ENCODE measurements at regions not wholly inside any gene's neighbourhood (a gene's known extent, or its start where the extent isn't known, plus 50 kb on each side); places are given as distances from the start of the nearest gene placed in this dataset.
"Not testable (repeated sequence)": the region's sequence is repeated elsewhere in the genome, so short reads cannot be mapped to it uniquely, and the experiment has no call there.

DNA sequence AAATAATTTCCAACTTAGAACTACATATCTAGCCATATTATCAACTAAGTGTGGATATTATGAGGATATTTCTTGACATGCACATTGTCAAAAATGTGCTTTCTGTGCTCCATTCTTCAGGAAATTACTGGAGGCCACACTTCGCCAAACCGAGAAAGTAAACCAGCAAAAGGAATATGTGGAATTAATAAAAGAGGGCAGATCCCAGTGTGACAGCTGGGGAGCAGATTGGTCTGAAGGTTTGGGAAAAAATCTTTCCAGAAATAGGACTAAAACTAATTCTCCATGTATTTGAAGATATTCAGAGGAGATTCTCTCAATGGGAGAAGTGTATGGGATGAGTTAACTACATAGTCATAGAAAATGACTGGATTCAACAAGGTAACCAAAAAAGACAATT, 546.9 kb upstream of the API5 start:
- no peak overlapping the region for H3K4me3 ChIP-seq (ENCODE audit: low read depth, low read length)
- DNase-seq (ENCODE audit: low read depth): no peak

DNA sequence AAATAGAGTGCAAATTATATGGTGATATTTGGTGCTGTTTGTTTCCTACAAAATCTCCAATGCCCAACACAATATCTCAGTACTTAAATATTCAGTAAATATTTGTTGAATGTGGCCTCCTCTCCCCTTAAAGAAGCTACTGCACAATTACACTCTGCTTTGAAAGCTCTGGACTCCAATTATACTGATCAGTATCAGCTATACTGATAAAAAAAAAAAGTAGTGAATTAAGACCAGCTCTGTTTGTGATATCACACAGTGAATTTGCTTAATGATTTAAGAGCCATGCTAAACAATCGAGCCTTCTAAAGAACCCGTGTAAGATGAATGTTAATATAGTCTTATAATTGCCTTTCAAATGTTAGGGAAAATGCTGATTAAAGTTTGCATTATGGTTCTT, 543.2 kb upstream of the API5 start:
- H3K4me3 ChIP-seq (ENCODE audit: low read depth, low read length): no peak overlapping the region
- DNase-seq (ENCODE audit: low read depth): no peak

DNA sequence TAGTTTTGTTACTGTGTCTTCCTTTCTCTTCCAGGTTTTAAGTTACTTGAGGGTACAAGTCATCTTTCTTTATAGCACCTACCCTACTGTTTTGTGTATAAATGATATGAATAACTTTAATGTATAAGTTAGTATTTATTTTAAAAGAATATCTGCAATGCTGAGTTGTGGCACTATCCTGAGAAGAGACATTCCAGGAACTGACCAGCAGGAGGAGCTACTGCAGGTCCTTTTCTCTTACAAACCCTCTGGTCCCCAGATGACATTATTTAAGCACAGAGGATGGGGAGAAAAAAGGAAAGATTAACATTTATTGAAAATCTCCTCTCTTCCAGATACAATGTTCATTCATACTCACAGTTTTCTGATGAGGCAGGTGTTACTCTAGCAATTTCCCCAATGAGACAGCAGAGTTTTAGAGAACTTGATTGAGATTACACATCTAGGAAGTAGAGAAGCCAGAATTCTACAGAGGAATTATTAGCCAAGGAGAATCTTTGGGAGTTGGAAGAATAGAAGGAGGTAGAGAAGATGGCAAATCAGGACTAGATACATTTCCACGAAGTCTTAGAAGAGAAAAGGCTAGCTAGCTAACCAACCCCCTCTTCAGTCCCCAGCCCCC, 541.2 kb upstream of the API5 start:
- H3K4me3 ChIP-seq (ENCODE audit: low read depth, low read length): no peak overlapping the region
- no peak for DNase-seq (ENCODE audit: low read depth)

DNA sequence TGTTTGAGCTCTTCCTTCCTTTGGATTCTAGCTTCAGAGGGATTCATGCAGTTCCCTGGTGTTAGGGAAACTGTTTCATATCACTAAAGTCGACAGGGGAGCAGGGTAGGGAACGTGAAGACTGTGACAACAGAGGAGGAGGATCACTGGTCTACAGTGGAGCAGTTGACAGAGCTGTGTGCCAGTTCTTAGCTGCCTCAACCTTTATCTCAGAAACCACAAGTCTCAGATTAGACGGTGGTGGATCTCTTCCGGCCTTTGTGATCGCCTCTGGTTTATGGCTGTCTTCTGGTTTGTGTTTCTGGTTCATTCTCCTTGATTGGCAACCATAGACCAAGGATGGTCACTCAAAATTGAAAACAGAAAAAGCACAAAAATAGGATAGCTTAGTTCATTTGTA, 538.9 kb upstream of the API5 start:
- DNase-seq (ENCODE audit: low read depth): no peak
- H3K4me3 ChIP-seq (ENCODE audit: low read depth, low read length): no peak overlapping the region

DNA sequence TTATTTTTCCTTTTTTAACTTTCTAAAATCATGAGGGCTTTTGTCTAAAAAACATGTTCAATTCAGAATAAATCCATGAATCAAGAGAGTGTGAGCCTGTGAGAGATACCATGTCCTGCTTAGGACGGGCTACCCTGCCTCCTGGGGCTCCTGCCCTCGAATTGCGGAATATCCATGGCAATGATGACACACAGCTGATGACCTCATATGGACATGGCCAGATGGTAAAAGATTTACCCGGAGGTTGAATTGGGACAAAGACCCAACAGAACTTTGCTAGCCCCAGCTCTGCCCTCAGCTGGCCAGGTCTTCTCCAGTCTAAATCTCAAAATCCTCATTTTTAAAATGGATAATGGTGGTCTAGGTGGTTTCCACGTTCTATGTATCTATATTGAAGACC, 538.1 kb upstream of the API5 start:
- H3K4me3 ChIP-seq (ENCODE audit: low read depth, low read length): no peak overlapping the region
- DNase-seq (ENCODE audit: low read depth): no peak

DNA sequence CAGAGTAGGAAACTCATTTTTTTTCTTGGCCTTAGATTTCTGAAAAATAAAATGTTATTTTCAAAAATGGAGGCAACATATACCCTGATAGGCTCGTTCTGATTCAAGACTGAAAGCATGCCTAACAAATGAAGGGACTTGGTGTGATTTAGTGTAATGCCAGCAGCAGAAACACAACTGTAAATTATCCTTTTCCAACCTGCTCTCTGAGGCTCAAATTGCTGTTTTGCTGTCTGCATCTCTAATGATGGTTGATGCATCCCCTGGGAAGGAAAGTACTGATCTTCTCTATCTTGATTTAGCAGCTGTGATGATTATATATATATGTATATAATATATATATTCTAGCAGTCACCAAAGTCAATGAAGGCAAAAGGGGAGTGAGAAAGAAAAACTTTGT, 537.2 kb upstream of the API5 start:
- H3K4me3 ChIP-seq (ENCODE audit: low read depth, low read length): no peak overlapping the region
- no peak for DNase-seq (ENCODE audit: low read depth)

DNA sequence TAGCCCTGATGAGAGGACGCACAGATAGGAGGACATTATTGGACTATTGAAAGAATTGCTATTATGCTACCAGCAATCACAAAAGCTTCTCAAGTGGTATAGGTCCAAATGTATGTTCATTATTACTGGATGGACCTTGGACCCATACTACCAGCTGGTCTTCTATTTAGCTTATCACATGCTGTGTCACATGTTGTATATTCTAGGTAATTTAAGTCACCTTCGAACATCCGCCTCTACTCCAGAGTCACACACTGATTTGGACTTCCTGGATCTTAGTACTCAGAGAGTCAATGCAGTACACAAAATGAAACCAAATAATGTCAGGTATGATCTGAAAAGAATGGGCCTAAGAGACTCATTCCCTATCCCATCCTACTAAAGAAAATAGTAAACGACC, 534.0 kb upstream of the API5 start:
- no peak for DNase-seq (ENCODE audit: low read depth)
- no peak overlapping the region for H3K4me3 ChIP-seq (ENCODE audit: low read depth, low read length)

DNA sequence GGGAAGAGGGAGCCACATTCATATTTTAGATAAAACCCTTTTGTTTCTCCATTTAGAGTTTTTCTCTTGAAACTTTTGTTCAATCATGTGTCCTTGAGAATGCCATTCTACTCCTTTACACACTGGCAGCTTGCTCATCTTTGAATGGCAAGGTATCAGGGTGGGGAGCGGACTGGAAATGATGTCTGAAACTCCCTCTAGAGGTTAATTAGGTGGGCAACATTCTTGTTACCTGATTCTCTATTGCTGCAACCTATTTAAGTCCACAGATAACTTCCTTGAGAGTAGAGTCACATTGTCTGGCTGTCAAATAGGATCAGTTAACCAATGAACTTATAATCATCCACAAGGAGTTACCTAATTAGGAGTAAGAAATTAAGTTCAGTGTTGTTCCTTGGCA, 533.6 kb upstream of the API5 start:
- no peak for DNase-seq (ENCODE audit: low read depth)
- no peak overlapping the region for H3K4me3 ChIP-seq (ENCODE audit: low read depth, low read length)

DNA sequence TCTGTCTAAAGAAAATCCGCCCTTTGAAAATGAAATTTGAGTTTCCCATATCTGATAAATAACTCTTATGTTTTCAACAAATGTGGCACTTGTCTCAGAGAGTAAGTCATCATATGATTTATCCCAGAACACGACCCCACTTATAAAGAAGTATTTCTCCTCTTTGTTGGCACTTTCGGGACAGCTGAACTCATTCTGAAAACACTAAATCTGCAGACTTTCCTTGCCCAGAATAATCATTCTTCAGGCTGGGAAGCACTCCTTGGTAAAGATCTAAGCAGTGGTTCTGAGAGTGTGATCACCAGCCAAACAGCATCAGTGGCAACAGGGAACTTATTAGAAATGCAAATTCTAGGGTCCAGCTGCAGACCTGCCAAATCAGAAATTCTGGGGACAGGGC, 532.2 kb upstream of the API5 start:
- no peak for DNase-seq (ENCODE audit: low read depth)
- H3K4me3 ChIP-seq (ENCODE audit: low read depth, low read length): no peak overlapping the region

DNA sequence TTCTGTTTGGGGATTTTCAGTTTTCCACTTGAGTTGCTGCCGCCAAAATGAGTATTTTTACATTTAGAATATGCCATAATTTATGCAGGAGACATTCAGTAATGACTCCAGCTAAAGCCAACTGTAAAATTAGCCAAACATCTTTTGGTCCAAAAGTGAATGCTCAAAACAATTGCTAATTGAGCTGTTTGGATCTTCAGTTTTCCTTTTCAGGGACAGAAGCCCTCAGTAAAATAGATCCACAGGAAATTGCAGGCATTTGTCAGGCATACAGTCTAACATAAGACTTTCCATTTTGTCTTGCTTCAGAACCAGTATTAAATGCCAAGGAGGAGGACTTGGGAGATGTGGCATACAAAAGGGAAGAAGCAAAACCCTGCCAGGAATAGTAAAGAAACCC, 524.8 kb upstream of the API5 start:
- no peak for DNase-seq (ENCODE audit: low read depth)
- H3K4me3 ChIP-seq (ENCODE audit: low read depth, low read length): no peak overlapping the region

DNA sequence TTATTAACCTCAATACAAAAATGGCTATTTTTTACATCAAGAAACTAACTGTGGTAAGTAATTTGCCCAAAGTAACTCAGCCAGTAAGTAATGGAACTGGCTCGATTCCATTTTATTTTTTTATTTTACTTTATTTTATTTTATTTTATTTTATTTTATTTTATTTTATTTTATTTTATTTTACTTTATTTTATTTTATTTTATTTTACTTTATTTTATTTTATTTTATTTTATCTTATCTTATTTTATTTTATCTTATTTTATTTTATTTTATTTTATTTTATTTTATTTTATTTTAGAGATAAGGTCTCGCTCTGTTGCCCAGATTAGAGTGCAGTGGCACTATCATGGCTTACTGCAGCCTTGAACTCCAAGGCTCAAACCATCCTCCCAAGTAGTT, 516.3 kb upstream of the API5 start:
- not testable (repeated sequence) for DNase-seq (ENCODE audit: low read depth); H3K4me3 ChIP-seq (ENCODE audit: low read depth, low read length)

DNA sequence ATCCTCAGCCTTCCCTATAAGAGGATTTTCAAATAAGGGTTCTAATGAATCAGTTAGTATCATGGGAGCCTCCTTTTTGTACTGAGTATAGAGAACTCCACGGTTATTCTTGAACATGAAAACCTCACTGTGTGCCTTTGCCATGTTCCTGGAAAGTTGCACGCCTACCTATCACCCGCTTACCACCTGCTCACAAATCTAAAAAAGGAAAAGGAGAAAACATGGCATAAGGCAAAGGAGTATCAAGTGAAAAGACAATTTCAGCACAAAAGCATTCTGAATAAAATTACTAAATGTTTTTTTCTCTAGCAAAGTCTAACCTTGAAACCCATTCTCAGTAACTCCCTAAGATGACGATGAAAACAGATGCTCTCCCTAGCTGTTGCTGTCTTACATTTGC, 511.8 kb upstream of the API5 start:
- no peak for DNase-seq (ENCODE audit: low read depth)
- H3K4me3 ChIP-seq (ENCODE audit: low read depth, low read length): no peak overlapping the region

DNA sequence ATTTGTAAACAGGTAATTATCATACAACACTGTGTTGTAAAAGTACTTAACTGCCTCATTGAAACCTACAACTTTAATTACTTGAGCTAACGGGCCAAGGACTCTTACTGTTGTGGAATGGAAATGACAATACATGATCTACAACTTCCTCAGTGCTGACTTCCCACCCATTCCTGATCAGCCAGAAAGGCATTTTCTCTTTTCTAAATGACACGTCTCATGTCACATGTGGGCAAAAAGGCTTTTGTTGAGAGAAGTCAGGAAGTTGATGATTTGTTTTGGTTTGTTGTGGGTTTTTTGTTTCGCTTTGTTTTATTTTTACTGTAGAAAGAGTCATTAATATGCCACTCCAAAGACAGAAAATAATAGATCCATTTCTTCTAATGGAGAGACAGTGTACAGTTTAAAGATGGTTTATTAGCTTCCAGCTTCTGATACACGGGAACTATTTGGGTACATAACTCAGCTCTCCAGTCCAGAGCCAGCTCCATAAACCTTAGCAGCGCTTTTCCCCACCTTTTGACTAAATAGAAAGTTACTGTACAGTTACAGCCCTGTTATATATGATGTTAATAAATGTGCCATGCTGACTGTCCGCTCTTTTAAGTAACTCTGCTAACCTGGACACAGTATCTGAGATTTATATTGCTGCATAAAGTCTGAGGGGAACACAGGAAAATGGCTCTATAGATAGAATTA, 509.4 kb upstream of the API5 start:
- no peak for DNase-seq (ENCODE audit: low read depth)
- H3K4me3 ChIP-seq (ENCODE audit: low read depth, low read length): no peak overlapping the region

DNA sequence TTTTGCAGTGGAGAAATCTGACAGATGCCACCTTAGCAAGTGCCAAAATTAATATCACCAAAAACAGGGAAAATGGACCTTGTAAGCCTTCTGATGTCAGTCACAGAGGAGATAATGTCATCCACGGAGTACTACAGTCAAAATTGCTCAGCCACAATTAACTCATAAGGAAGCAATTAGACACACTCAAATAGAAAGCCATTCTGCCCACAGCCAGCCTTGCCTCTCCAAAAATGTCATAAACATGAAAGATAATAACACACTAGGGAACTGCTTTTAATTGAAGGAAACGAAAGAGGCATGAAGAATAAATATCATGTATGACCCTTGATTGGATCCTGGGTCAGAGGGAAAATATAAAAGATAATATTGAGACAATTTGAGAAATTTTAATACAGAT, 505.6 kb upstream of the API5 start:
- no peak for DNase-seq (ENCODE audit: low read depth)
- no peak overlapping the region for H3K4me3 ChIP-seq (ENCODE audit: low read depth, low read length)

DNA sequence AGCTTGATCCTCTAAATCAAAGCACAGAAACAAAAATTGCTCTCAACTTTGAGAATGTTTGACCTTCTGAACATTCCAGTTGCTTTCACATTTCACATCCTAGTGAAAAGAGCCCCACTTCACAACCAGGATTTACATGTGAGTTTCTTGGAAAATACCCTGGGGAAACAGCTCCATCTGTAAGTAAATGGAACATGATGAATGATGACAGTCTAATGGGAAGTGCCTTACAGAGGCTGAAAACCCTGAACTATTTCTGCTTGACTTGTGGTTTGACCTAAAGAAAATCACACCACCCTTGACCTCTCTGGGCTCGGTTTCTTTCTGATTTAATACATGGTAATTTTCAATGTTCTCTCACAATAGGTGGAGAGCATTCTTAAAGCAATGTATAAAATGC, 499.4 kb upstream of the API5 start:
- H3K4me3 ChIP-seq (ENCODE audit: low read depth, low read length): no peak overlapping the region
- DNase-seq (ENCODE audit: low read depth): no peak

DNA sequence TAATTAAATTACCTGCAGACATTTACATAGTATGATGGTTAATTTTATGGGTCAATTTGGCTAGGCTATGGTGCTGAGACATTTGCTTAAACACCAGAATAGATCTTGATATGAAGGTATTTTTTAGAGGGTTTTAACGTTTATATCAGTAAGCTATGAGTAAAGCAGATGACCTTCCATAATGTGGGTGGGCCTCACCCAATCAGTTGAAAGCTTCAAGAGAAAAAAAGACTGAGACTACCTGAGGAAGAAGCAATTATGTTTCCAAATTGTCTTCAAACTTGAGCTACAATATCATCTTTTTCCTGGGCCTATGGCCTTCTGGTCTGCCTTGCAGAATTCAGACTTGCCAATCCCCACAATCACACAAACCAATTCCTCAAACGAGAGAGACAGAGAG, 498.8 kb upstream of the API5 start:
- no peak for DNase-seq (ENCODE audit: low read depth)
- no peak overlapping the region for H3K4me3 ChIP-seq (ENCODE audit: low read depth, low read length)

DNA sequence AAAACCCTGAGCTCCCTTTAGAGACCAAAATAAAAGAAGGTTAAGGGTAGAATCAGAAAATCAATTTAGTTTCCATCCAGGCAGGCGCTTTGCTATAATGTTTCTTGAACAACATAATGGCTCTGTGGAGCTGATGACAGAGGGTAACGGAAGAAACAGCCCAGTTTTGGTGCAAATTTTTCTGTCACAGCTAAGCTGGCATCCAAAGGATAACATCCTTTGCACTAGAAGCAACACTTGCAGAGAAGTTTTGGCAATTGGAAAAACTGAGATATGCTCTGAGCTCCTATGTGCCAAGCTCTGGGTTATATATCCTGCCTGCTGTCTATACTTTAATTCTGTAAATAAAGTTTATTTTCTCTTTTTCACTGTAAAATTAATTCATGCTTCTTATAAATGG, 495.3 kb upstream of the API5 start:
- DNase-seq (ENCODE audit: low read depth): no peak
- H3K4me3 ChIP-seq (ENCODE audit: low read depth, low read length): no peak overlapping the region

DNA sequence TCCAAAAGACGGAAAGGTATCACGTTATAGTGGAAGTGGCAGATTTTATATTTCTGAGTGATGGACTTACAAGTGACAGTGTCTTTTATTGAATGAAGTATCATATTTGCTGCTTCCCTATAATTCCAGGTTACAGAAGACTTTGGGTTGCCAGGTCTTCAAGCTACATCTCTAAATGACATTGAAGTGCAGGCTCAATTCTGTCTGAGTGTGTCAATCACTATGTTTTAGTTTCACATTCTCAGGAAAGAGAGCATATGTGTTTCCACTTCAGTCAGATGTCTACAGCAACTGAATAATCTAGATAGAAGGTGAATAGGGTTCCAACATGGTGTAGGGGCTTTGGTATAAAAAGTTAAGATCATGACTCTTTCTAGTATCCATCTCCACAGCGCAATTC, 492.7 kb upstream of the API5 start:
- no peak for DNase-seq (ENCODE audit: low read depth)
- no peak overlapping the region for H3K4me3 ChIP-seq (ENCODE audit: low read depth, low read length)

DNA sequence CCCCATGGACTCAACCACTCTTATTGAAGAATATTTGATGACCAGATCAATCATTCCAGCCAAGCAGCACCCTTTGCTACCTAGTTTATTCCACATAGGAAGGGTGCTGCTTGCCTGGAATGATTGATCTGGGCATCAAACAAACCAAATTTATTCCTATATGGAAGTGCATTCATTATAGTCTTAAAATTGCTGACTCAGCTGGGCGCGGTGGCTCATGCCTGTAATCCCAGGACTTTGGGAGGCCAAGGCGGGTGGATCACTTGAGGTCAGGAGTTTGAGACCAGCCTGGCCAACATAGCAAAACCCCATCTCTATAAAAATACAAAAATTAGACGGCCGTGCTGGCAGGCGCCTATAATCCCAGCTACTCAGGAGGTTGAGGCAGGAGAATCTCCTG, 489.6 kb upstream of the API5 start:
- not testable (repeated sequence) for H3K4me3 ChIP-seq (ENCODE audit: low read depth, low read length); DNase-seq (ENCODE audit: low read depth)

DNA sequence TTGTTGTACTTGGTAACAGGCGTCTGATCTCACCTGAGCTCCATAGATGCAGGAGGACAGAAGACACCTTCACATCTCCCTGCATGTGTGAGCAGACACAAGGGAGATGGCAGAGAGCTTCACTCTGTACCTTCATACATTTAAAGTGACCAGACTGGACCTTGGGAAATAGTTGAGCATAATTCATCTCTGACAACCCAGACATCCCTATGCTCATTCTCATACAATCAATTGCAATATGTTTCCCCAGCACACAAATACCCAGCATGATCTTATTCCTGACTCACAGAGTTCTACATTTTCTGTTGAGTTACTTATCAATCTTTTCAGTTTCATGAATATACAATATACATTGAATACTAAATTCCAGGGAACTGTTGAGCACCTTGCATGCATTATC, 488.2 kb upstream of the API5 start:
- no peak for DNase-seq (ENCODE audit: low read depth)
- H3K4me3 ChIP-seq (ENCODE audit: low read depth, low read length): no peak overlapping the region

DNA sequence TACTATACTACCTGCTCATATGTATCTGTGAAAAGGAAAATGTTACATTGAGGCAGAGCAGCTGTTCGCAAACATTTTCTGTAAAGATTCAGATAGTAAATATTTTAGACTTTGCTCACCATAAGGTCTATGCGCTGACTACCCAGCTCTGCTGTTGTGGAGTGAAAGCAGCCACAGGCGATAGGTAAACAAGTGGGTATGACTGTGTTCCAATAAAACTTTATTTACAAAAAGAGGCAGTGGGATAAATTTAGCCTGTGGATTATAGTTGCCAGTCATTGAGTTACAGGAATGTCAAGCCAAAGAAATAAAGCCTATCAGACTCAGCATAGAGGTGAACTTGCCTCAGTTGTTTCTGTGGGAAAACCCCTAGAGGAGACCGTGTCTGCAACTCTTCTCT, 487.7 kb upstream of the API5 start:
- H3K4me3 ChIP-seq (ENCODE audit: low read depth, low read length): no peak overlapping the region
- DNase-seq (ENCODE audit: low read depth): no peak

DNA sequence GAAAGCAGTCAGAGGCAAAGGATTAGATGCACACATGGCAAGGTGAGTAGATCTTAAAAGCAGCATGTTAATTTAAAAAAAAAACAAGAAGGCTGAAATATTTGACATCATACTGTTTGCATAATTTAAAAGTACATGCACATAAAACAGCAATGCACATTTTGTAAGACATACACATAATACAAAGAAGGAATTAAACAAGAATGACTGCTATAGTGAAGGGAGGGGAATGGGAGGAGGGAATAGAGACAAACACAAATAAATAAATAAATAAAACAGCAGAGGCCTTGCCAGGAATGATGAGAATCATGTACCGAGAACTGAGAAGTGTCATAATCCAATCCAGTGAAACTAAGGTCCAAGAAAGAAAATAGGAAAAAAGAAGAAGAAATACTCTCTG, 486.2 kb upstream of the API5 start:
- DNase-seq (ENCODE audit: low read depth): no peak
- H3K4me3 ChIP-seq (ENCODE audit: low read depth, low read length): no peak overlapping the region
